NCI-H187 (cell line): ENCODE measurements at regions not wholly inside any gene's neighbourhood (a gene's known extent, or its start where the extent isn't known, plus 50 kb on each side); places are given as distances from the start of the nearest gene placed in this dataset.
"Not testable (repeated sequence)": the region's sequence is repeated elsewhere in the genome, so short reads cannot be mapped to it uniquely, and the experiment has no call there.

Source experiments
- DNase-seq, 2 experiments: peaks; one replicate each; lab custom pipeline; 2025; lab: John Stamatoyannopoulos, UW

DNA sequence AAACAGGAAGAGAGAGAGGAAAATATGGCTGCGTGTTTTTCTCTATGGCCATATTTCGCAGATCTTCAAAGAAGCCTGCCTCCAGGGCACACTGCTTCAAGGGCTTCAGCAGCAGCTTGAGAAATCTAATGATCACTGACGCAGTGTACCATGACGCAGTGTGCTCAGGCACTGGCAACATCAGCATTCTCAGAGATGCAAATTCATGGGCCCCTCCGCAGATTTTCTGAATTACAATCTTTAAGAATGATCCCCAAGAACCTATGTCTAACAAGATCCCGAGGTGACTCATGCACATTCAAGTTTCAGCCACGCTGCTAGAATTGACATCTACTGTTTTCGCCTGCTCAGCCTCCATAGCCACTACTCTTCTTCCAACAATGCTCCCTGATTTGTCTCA is 143.9 kb upstream of the ZNF366 start:
- DNase-seq = no peak

DNA sequence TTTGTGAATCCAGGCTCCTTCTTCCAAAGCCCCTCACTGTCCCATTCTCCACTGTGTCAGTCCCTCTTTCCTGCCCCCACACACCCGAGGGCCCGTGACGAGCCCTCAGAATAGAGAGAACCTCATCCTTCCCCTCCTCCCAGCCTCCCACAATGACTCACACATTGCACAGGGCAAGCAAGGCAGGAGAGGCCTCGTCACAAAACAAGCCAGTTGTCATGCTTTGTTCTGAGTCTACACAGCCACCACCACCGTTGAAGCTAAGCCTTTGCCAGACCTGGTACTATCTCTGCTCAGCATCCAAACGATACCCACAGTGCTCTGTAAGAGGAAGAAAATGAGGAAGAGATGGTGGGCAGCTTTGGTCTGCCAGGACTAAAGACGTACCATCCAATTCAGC is 142.2 kb upstream of the ZNF366 start:
- DNase-seq = no peak

DNA sequence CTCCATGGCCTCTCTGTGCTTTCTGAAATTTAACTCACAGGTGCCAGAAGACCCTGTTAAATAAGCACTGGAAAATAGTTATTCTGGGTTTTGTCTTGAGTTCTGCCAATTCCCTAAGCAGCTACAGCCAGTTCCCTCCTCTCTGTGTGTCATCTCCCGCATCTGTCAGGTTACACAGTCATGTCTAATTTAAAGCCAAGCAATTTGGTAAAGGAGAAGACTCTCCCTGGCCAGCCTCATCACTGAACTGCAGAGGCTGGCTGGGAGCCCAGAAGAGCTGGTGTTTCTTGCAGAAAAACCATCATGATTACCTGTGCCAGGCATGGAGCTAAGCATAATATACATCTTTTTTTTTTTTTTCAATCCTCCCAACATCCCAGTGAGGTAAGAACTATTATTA is 141.3 kb upstream of the ZNF366 start:
- no peak for DNase-seq

DNA sequence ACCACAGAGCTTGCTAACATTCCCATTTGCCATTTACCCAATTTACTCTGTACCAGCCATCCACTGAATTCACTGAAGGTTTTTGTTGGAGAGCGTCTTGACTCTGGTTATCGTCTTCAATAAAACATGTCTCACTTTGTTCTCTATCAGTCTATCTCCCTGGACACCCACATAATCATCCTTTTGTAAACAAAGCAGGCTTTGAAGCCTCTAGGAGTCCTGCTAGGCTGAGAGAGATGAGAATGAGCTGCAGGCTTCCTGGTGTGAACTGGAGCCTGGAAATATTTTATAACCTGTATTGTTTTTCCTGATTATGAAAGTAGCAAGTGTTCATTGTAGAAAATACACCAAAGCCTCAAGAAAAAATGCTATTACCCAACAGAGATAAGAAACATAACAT is 140.6 kb upstream of the ZNF366 start:
- no peak for DNase-seq

DNA sequence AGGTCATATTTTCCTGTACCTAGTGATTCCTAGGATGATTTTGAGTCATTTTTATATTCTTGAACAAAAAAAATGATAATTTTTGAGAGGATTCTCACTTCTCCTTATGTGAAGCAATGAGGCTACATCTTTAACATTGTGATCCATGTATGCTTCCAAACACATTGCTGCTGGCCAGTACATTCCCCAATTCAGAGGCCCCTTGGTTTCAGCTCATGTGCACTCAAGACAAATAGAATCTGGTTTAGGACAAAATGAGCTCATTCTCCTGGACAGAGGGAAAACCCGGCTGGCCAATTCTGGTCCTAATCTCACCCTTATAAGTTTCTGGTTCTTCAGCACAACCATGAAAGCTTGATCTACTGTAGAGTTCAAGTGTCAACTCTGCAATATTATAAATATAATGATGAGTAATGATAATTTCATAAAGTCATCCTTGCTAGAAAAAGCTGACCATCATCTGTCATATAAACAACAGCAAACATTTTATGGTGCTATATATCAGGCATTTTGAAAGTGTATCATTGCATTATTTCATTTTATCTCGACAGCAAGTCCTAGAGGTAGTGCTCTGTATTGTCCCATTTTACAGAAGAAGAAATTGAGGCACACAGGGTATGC is 139.1 kb upstream of the ZNF366 start:
- DNase-seq = no peak

DNA sequence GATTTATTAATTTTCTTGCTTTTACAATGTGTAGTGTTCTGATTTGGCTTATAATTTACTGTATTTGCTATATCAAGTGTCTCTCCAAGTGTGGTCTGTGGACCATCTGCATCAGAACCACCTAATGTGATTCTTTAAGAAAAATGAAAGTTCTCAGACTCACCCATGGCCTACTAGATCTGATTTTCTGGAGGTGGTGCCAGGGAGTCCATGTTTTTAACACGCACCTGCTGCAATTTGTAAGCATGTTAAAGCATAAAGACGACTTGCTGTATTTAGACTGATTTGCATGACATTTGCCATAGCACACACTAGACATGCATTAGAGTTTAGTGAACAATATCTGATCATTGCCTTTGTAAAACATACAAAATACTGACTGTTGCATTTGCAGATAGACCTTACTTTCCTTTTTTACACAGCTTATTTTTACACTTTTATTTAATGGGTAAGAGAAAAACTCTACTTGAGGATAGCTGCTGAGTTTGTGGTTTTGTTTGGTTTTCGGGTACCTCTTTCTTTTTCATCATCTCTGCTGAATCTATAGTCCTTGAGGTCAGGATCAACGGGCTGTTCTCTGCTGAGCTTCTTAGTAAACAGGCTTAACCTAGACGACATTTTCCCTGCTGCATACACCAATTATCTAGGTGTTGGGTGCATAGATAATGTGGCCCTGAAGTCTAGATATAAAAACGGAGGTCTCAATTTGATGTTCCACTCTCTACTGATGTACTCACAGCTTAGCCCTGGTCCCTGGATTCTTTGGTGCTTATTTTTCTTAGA is 138.0 kb upstream of the ZNF366 start:
- DNase-seq = no peak

DNA sequence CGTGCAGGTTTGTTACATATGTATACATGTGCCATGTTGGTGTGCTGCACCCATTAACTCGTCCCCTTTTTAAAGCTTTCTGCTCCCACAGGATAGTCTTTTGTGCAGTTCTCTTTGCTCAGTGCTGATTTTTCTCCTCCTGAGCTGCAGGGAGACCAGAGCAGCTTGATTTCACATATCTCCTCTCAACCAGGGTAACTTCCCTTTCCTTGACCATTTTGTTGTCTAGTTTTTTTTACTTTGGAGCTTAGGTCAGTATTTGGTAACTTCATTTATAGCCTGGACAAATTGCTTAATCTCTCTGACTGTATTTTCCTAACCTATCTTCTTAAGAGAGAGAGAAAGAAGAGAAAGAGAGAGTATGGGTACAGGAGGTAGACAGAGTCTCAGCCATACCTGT is 137.1 kb upstream of the ZNF366 start:
- DNase-seq = no peak

DNA sequence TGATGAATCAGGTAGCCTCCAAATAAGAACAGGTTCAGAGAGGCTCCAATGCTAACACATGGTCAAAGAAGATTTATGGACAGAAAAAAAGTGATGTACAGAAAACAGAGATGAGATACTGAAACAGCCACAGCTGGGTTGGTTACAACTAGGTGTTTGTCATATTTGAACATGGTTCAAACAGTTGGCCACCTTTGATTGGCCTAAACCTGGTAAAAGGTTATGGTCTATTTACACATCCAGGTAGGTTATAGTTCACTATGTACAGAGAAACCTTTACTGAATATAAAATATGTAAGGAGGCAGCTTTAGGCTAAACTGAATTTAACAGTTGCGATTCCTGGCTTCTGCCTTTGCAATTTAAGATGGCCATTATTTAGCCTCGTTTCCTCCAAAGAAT is 134.0 kb upstream of the ZNF366 start:
- DNase-seq = no peak

DNA sequence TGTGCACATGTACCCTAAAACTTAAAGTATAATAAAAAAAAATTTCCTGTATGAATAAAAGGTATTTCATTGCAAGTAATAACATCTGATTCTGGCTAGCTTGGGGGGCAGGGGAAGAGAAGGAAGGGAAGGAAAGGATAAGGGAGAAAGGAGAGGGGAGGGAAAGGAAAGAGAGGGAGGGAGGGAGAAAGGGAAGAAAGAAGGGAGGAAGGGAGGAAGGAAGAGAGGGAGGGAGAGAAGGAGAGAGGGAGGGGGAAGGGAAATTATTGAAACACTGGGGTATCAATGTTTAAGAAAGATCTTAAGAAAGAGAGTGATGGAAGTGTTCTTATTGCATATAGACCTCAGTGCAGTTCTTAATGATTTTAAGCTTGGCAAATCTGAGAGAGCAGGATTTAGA is 129.8 kb upstream of the ZNF366 start:
- DNase-seq = no peak

DNA sequence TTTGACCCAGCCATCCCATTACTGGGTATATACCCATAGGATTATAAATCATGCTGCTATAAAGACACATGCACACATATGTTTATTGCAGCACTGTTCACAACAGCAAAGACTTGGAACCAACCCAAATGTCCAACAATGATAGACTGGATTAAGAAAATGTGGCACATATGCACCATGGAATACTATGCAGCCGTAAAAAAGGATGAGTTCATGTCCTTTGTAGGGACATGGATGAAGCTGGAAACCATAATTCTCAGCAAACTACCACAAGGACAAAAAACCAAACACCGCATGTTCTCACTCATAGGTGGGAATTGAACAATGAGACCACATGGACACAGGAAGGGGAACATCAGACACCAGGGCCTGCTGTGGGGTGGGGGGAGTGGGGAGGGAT is 129.4 kb upstream of the ZNF366 start:
- DNase-seq = not testable (repeated sequence)

DNA sequence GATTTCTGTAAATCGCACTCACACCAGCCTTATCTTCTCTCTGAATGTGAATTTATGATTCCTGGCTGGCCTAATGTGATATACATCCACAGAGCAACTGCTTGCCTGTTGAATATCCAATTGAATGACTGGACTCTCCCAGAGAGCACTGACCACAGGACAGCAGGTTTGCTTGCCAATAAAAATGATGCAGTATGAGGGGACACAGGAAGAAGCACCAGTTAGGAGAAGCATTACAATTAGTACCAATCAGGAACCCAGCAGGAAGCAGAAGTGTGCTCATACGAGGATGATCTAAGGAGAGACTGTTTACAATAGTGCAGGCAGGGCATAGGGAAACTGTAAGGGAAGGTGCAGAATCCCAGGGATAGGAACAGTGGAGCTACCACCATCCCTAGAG is 127.2 kb upstream of the ZNF366 start:
- DNase-seq = no peak

DNA sequence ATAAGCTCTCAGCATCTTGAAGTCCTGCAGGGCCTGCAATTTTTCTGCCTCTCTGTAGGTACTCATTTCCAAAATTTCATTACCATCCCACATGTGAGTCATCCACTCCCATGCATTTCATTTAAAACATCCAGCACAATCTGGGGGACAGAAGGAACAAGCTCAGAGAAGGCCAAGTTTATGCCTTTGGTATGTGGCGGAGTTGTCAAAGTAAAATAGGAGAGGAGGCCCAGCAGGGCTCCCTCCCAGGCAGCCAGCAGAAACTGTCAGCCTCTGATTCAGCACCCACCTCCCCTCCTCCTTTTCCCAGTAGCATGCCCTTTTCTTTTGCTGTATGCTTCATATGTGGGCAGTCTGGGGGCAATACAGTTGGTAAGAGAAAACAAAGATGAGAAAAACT is 126.4 kb upstream of the ZNF366 start:
- DNase-seq = no peak

DNA sequence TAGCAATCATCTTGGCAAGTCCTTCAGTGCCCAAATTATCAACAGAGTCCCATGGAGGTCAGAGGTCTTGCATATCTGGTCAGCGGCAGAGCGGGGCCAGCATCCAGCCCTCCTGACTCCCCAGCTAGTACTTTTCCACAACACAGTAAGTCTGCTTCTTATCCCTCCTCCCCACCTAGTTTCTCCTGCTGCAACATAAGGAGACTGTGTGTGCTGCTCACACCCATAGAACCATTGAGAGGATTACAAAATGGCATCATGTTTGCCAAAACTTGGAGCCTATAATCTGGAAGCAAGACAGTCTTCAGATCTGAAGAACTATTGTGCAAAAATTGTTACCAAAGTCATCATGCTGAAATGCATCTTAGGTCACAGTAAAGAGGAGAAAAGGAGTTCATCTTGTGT is 125.8 kb upstream of the ZNF366 start:
- no peak for DNase-seq

DNA sequence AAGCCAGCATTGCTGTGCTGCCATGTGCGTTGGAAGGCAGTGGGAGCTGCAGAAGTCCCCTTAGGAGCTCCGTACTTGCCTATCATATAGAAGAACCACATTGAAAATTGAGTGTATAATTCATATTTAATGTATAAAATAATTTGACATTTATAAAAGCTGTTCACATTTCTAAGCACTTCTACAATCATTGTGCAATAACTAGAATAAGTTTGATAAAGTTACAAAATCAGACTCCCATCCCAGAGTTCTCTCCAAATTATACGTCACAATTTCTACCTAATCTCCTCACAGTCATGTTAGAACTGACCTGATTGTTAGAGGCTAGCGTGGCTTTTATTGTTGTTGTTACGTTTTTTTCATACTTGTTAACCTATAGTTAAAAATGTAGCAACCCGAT is 123.5 kb upstream of the ZNF366 start:
- no peak for DNase-seq

DNA sequence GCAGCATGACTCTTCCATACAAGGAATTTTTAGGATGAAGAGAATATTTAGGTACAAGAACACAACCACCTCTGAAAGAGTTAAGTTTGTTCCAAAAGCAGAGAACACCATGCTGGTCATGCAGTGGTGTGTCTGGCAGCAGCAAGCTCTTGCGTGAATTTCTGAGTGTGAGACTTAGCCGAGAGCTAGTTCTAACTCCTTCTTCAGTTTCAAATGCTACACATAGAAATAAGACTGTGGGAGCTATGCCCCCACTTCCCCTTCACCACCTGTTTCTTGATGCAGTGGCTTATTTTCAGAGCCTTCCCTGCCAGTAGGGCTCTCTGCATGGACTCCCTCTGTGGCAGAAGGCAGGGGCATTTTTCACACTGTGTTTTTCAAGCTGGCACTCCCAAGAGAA is 122.9 kb upstream of the ZNF366 start:
- no peak for DNase-seq

DNA sequence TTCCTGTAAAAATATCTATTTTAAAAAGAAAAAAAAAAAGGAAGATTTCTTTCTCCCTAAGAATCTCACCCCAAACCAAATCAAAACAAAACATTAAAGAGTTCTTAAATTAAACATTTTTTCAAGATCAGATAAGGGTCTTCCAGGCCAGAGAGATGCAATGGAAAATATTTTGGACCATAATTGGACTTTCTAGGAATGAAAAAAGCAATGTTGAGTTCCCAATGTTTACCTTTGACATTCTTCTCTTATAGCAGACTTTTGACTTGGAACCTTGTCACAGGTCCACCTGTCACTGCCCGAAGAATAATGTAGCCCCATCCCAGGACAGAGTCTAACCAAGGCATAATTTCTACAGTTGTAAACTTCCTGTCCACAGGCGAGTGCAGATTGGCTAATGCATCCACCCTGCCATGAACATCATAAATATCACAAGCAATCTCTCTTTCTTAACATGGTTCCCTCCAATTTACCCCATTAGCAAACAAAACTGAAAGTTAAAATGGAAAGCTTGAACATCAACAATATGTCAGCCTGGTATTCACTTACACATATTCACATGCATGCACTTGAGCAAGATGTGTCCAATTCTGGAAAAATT is 121.7 kb upstream of the ZNF366 start:
- DNase-seq = no peak

DNA sequence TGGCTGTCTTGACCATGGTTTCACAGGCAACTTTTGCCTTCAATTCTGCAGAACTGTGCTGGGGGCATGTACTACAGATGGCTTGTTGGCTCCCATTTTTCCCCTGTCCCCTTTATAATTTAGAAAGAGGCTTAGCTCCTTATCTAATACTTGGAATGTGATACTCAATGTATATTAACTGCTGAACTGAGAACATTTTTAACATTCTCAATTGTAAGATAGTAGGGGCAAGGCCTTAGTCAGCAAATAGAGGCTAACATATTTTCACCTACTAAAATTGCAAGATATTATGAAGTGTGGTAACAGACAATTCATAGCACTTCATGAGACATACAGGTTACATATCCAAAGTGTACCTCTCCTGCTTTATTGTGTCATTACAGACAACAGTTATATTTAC is 118.1 kb upstream of the ZNF366 start:
- no peak for DNase-seq

DNA sequence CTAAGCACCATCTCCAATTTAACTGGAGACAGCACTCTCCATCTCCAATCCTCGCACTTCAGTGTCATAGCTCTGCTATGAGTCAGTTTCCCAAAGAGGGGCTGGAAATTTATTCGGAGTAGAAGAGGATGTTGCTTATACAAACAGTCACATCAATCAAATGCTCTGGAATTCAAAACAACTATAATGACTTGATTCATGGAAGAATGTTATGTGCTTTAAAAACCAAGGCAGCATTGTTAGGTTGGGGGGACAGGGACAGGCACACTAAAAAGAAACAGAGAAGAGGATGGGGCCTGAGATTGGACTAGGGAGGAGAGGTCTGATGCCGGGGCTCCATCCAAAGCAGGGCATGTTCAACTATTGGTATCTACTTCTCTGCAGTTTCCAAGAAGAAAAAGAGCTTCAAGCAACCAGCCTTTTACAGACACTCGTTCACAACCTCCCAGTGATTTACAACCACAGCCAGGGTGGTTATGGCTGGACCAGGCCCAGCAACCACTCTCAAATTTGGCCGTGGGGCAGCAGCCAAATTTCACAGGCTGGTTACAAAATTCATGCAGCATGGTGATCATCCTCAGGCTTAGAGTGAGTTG is 117.5 kb upstream of the ZNF366 start:
- no peak for DNase-seq

DNA sequence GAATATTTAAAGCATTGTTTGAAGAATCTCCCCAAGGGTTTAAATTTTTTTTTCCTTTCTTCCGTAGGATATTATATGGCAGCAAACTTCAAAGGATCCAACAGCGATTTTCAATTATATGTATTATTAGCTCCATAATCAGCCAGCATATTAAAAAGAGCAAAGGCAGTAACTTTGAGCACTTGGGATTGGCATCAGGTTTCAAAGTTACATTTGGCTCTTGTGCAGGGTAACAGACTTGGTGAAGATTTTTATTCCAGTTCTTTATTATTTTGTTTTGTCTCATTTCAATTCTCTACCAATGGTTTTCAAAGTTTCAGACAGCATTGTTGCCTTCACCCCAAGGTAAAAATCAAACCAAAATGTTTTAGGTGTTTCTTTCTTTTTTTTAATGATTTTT is 116.7 kb upstream of the ZNF366 start:
- no peak for DNase-seq

DNA sequence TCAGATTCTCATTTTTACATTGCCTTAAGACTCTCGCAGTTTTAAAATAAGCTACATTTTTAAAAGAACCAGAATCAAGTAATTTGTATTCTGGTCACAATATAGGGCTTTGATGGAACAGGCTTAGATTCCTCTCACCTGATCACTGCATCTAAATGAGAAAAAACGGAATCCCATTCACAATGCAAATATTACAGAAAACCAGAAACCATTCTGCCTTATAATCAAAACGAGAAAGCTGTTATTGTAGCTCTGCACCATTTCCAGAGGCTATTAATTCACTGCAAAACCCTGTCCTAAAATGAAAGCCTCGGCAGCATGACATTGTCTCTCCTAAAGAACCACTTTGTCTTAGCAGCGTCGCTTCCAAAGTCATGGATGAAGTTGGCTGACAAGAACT is 116.1 kb upstream of the ZNF366 start:
- no peak for DNase-seq

DNA sequence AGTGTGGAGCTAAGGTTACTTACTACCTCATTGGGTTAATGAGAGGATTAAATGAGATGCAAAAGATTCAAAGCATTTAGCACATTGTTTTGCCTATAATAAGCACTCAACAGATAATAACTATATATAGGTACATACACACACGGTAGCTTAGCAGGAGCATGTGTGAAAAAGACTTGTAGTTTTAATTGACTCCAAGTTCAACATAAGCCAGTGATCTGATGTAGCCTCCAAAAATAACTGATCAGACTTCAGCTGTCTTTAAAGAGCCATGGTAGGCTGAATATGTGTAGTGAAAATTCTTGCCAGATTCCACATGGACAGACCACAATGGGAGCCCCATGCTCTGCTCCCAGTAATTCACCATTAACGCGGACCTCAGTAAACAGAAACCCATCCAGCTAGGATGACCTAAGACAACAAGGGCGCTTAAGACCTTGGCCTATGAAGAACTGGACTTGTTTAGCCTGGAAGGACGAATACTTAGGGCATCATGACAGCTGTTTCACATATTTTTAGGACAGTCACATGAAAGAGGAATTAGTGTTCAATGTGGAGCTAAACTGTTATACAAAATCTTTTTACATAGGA is 115.1 kb upstream of the ZNF366 start:
- DNase-seq = no peak

DNA sequence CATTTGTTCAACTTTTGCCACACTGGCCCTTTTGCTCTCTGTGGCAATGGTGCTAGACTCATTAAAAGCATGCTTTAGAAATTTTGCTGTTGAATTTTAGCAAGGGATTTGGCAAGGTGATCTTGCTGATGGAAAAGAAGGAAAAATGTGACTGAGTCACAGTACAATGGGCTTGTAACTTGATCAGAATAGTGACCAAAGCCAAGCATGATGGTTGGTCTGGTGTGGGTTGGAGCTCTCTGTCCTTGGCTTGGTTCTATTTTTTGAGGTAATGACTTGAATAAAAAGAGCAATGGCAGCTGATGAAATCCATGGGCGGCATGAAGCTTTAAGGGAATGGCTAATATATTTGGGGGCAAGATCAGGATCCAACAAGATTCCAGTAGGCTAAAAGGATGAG is 114.4 kb upstream of the ZNF366 start:
- no peak for DNase-seq

DNA sequence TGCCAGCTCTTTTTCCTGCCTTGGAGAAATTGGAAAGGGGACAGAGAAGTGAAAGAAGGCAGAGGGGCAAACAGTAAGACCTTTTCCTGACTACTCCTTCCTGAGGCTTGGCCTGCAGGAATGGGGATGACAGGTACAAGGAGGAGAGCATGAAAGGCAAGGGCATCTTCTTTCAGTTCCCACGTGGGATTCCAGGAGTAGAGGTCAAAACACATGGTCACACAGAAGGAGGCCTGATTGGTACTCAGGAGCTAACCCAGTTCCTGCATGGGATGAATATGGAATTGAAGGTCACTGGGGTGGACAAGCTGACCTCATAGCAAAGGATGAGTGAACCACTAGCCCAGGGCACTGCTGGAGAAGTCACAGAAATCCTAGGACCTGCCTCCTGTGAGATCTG is 112.5 kb upstream of the ZNF366 start:
- no peak for DNase-seq
